Pancreas (tissue), 10 donors: ENCODE measurements at regions not wholly inside any gene's neighbourhood (a gene's known extent, or its start where the extent isn't known, plus 50 kb on each side); places are given as distances from the start of the nearest gene placed in this dataset.

ENCODE experiments used
- ATAC-seq, 4 donors: fragments of 200-7000 bp; cut with Tn5 transposase; one replicate each; pipeline versions ENCODE4 v1.8.0 to v1.9.1; 2020; ENCODE audit warnings: mild to moderate bottlenecking in 4 of 4, moderate library complexity in 4 of 4
- DNase-seq, 6 donors: peaks; one replicate each; pipeline ENCODE4 v3.0.0-alpha.2; 2020
- FAIRE-seq: peaks from 2 replicates; lab custom pipeline; 2012; peaks lifted over from hg19 to GRCh38; lab: Jason Lieb, UNC
- H3K27ac ChIP-seq, 4 donors: fragments of 200-600 bp; sonication (generic); 1 replicate in 3 of 4; 2 replicates in 1 of 4; pipeline versions ENCODE4 v1.5.0 to v1.8.0; 2020
- H3K27me3 ChIP-seq, 4 donors: fragments of 200-600 bp; one replicate each; pipeline ENCODE4 v1.8.0; 2021
- H3K36me3 ChIP-seq, 3 donors: fragments of 200-600 bp; sonication (generic) in 1 of 3; one replicate each; pipeline versions ENCODE4 v1.5.0 to v1.8.0; 2020 to 2021
- H3K4me1 ChIP-seq, 3 donors: fragments of 200-600 bp; one replicate each; pipeline ENCODE4 v1.8.0; 2021
- H3K4me3 ChIP-seq, 4 donors: fragments of 200-600 bp; sonication (generic) in 2 of 4; one replicate each; pipeline versions ENCODE4 v1.5.0 to v1.8.0; 2020 to 2021
- H3K9me3 ChIP-seq, 4 donors: fragments of 200-600 bp; one replicate each; pipeline ENCODE4 v1.8.0; 2021
- WGBS, 2 donors: extraction: QIAGEN DNeasy Blood & Tissue Kit; methylation state at CpG; one replicate each; pipeline ENCODE4 v1.1.7; 2013; 5-methylcytosine and 5-hydroxymethylcytosine counted together
- intact Hi-C, 3 donors: fragments of 100-400 bp; cut with DNase I; formaldehyde crosslinking; loops; one replicate each; pipeline versions ENCODE4 v1.11.1 to v1.14.2; 2022
- TF ChIP-seq, protein P1 (sequence below), 4 donors: fragments of 200-600 bp; sonication (generic) in 3 of 4; IDR thresholded peaks; one replicate each; pipeline versions ENCODE4 v1.5.0 to v1.8.0; 2021; ENCODE audit warnings: antibody characterized with exemption in 4 of 4
- donor health status: healthy with polysubstance abuse.
- donor health status: DM: no; HTN: no; CAD: no; lungs with moderate emphysema.
- donor health status: DM: no; HTN: no; CAD: no.
- donor health status: control.
- donor health status: control.
- donor health status: Bipolar disorder and iron deficiency.
- donor health status: DM: yes; HTN: yes; CAD: no.
- donor health status: DM: no; HTN: no; CAD: no.
- donor health status: DM: no; HTN: no; CAD: no.
- donor health status: DM: yes; HTN: yes; CAD: no.

DNA sequence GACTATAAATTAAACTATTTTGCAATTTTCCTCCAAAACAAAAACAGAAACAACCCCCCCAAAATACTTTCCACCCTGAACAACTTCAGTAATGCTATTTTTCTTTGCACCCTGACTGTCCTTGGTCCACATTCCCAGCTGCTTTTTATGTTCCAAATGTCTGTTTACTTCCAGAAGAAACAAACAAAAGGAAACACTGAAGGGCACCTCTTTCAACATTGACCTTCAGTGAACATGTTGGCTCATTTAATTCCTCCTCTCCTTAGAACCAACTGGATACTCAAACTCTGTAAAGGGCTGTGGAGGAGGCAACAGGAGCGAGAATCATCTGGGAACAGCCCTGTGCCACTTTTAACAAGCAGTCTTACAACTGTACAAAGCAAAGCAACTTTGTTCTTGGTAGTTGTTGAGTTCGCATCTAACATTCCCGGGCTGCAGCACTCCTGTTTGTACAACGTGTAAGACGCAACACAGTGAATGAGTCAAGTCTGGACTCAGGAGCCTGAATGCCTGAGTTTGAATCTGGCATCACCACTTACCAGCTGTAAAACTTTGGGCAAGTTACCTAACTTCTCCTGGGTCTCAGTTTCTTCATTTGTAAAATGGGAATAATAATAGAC lies 111.4 kb upstream of the GATA6 start:
- 18 to 27% methylated on average over 5 of the region's 5 CpGs for WGBS, 2 donors
- DNase-seq (peak in 1 of 6 donors; percentile 39), FAIRE-seq (no peak), ATAC-seq (peak; percentile 71 to 82 (median 78))
- Histone ChIP-seq H3K27me3 (no peaks in the 10 kb centered on the region), H3K4me1 (peaks cover 15 to 24% (median 23%) of the 10 kb centered on the region in 3 donors), H3K9me3 (no peaks in the 10 kb centered on the region), H3K4me3 (no peak overlapping the region), H3K27ac (peak overlapping the region in 2 of 4 donors; percentile 16 to 50), H3K36me3 (no peaks in the 10 kb centered on the region)
- intact Hi-C loops: no loop called here
- TF ChIP-seq, protein P1, sequence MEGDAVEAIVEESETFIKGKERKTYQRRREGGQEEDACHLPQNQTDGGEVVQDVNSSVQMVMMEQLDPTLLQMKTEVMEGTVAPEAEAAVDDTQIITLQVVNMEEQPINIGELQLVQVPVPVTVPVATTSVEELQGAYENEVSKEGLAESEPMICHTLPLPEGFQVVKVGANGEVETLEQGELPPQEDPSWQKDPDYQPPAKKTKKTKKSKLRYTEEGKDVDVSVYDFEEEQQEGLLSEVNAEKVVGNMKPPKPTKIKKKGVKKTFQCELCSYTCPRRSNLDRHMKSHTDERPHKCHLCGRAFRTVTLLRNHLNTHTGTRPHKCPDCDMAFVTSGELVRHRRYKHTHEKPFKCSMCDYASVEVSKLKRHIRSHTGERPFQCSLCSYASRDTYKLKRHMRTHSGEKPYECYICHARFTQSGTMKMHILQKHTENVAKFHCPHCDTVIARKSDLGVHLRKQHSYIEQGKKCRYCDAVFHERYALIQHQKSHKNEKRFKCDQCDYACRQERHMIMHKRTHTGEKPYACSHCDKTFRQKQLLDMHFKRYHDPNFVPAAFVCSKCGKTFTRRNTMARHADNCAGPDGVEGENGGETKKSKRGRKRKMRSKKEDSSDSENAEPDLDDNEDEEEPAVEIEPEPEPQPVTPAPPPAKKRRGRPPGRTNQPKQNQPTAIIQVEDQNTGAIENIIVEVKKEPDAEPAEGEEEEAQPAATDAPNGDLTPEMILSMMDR (IDR thresholded peaks at IDR 0.05): no peak

DNA sequence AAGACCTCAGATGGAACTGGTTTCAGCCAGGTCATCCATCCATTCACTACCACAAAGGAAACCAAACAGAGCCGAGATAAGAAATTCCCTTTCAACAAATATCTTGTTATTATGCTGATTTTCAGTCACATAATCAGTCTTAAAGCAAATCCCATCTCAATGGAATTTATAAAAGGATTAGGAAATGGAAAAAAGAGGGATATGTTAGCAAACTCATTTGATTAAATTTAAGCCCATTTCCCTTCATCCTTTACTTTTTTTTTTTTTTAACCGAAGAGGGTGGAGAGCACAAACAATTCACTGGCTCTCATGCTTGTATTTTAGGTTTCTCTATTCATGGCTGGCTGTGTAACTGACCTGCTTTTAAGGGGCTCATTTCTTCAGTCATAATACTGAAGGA lies 109.0 kb upstream of the GATA6 start:
- no peaks in the 10 kb centered on the region for H3K36me3 ChIP-seq
- H3K27ac ChIP-seq: no peak overlapping the region
- peaks cover 15 to 30% (median 24%) of the 10 kb centered on the region in 3 donors for H3K4me1 ChIP-seq
- H3K27me3 ChIP-seq: no peaks in the 10 kb centered on the region
- WGBS, 2 donors: 32 to 37% methylated on average over 2 of the region's 2 CpGs
- DNase-seq (no peak), FAIRE-seq (no peak), ATAC-seq (no peak)
- TF ChIP-seq, protein P1 (IDR thresholded peaks at IDR 0.05): no peak
- no peaks in the 10 kb centered on the region for H3K9me3 ChIP-seq
- intact Hi-C loops: no loop called here
- no peak overlapping the region for H3K4me3 ChIP-seq

DNA sequence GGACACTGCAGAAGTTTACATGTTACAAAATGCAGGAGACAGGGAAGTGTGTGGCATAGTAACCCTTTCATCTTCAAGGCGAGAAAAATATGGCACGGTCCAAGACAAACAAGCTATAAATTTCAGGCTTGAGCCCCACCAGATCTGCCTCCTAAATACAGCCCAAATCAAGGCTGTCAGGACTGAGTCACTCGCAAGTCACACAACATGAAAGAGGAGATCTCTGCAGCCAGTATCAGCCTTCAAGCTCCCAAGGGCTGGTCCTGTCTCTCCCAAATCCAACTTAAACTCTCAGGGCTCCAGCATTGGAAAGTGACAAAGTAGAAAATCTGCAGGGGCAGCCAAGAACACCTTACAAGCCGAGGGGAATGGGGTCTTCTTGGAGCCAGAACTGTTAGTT lies 106.3 kb upstream of the GATA6 start:
- 69 to 70% methylated on average over 4 of the region's 4 CpGs for whole genome bisulfite sequencing, 2 donors
- no peaks in the 10 kb centered on the region for H3K9me3 ChIP-seq
- H3K4me1 ChIP-seq: peaks cover 12 to 27% (median 24%) of the 10 kb centered on the region in 3 donors
- no peaks in the 10 kb centered on the region for H3K36me3 ChIP-seq
- DNase-seq (peak in 1 of 6 donors; percentile 3), ATAC-seq (peak in 2 of 4 donors; percentile 19 to 33), FAIRE-seq (no peak)
- H3K4me3 ChIP-seq: no peak overlapping the region
- TF ChIP-seq, protein P1 (IDR thresholded peaks at IDR 0.05): no peak
- H3K27me3 ChIP-seq: no peaks in the 10 kb centered on the region
- intact Hi-C loops: no loop called here
- H3K27ac ChIP-seq: no peak overlapping the region

DNA sequence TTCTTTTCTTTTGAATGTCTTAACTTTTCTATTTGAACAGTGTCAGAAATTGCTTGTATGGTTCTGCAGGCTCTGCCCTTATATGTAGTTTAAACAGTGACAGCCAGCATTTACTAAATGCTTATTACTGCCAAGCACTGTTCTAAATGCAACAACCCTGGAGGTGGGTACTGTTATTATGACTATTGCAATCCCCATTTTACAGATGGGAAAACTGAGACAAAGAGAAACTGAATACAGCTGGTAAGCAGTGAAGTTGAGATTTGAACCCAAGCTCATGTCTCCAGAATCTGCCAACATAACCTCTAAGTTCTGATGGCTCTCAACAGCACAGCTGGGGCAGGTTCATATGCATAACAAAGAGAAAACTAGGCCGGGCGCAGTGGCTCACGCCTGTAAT lies 105.7 kb upstream of the GATA6 start:
- no peak overlapping the region for H3K27ac ChIP-seq
- TF ChIP-seq, protein P1 (IDR thresholded peaks at IDR 0.05): no peak
- intact Hi-C loops: no loop called here
- ATAC-seq (no peak), DNase-seq (peak in 1 of 6 donors; percentile 19), FAIRE-seq (no peak)
- peaks cover 8 to 26% (median 24%) of the 10 kb centered on the region in 3 donors for H3K4me1 ChIP-seq
- no peaks in the 10 kb centered on the region for H3K27me3 ChIP-seq
- H3K36me3 ChIP-seq: no peaks in the 10 kb centered on the region
- 93 to 100% methylated on average over 3 of the region's 3 CpGs for WGBS, 2 donors
- no peaks in the 10 kb centered on the region for H3K9me3 ChIP-seq
- no peak overlapping the region for H3K4me3 ChIP-seq

DNA sequence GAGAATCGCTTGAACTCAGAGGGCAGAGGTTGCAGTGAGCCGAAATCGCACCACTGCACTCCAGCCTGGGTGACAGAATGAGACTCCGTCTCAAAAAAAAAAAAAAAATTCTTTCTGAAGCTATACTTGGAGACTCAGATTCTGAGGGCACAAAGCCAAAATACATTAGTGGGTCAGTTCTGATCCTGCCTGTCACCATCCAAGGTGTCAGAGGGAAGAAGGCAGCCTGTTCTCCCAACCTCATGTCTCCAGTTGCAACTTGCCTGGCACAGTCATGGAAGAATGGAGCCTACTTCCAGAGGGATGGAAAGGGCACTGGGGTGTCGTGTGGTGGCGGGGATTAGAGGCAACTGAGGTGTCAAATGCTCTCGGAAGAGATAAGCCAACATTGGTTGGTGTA lies 104.8 kb upstream of the GATA6 start:
- TF ChIP-seq, protein P1 (IDR thresholded peaks at IDR 0.05): no peak
- FAIRE-seq (no peak), DNase-seq (peak in 1 of 6 donors; percentile 6), ATAC-seq (no peak)
- Histone ChIP-seq H3K4me1 (peaks cover 12 to 26% (median 24%) of the 10 kb centered on the region in 3 donors), H3K36me3 (no peaks in the 10 kb centered on the region), H3K27ac (no peak overlapping the region), H3K4me3 (no peak overlapping the region), H3K9me3 (no peaks in the 10 kb centered on the region), H3K27me3 (no peaks in the 10 kb centered on the region)
- WGBS, 2 donors: 97 to 98% methylated on average over 7 of the region's 7 CpGs
- intact Hi-C loops: no loop called here
